Medulla oblongata (tissue), 1 donor: ENCODE measurements at regions not wholly inside any gene's neighbourhood (a gene's known extent, or its start where the extent isn't known, plus 50 kb on each side); places are given as distances from the start of the nearest gene placed in this dataset.

Experiments
- DNase-seq: peaks from one replicate; pipeline ENCODE4 v3.0.0-alpha.2; 2015; ENCODE audit errors: extremely low spot score

DNA sequence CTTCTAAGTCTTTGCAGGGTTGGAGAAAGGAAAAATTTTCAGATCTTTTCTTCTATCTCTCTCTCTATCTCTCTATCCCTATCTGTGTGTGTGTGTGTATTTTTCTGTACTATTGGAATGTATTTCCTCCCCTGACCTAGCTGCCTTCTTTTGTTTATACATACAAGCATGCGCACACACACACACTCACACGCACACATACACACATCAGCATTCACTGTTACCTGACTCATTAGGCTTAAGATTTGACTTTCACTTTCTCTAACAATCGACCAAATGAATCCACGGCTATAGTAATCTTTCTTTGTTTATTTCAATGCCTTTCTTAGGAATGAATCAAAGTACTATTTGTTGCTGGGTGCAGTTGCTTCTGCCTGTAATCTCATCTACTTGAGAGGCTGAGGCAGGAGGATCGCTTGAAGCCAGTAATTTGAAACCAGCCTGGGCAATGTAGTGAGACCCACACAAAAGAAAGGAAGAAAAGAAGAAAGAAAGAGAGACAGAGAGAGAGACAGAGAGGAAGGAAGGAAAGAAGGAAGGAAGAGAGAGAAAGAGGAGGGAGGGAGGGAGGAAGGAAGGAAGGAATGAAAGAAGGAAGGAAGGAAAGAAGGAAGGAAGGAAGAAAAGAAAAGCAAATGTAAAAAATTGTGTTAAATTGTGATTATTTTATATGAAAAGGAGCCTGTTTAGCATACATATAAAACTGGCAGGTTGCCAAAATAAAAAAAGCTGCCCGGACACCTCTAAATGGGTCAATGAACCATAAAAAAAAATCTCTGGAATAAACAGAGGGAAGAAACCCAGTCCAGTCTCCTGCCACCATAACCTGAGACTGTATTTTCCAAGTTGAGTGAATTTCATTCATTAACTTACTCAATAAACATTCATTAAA is 206.8 kb downstream of the ZNF326 start:
- no peak for DNase-seq

DNA sequence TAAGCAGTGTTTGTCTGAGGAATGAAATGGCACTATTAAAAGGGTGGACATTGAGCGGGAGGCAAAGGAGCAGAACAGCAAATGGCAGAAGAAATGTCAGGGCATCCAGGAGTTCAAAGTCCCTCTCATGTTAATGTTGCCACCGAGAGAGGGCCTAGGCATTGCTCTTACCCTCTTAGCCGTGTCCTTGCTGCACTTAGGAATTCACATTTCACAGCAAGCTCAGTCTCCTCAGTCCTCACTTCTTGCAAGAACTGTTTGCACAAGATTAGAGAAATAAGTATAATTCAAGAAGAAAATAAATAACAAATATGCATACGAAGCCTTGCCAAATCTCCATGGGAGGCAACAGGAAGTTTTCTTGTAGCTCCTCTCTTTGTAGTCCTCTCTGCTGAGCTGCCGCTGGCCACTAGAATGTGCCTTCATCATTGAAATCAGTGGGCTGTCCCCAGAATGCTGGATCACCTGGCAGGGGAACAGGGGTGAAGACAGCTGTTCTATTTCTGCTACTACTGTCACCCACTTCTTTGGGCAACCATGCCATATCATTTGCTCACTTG is 205.8 kb downstream of the ZNF326 start:
- DNase-seq, result no peak

DNA sequence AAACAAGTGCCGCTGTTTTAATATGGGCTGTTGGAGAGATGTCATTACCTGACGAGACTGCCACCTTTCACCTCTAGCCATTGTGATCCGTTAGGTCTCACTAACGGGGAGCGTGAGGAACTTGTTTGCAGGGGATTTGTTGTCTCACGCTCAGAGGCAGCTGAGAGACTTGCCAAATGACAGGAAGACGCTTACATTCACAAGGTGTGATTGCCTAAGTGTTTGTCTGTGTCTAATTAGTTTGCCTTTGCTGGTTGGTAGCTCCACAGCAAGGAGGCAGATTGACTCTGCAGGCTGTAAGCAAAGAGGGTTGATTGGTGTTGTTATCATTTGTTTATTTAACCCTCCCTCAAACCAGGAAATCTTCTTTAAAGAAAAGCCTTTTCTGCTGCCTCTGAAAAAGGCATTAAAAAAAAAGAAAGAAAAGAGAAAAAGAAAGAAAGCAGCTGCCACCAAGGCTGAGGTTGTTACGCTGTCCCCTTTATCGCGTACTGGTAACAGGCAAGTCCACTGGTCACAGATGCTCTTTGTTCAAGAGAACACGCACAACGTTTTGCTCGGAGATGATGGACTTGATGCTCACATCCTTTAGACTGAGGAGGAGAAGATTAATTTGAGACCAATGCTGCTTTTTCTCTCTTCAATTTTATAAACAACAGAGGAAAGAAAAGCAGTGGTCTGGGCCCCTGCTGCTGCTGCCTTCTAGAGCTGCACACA is 203.9 kb downstream of the ZNF326 start:
- peak; percentile 3 for DNase-seq

GRCh38 chr1:90193116-90193515 is 198.2 kb downstream of the ZNF326 start:
- no peak for DNase-seq

- DNase-seq, result no peak
Measured at GRCh38 chr1:90192408-90192807, 197.5 kb downstream of the ZNF326 start.

GRCh38 chr1:90190523-90190922 is 195.6 kb downstream of the ZNF326 start:
- no peak for DNase-seq

DNA sequence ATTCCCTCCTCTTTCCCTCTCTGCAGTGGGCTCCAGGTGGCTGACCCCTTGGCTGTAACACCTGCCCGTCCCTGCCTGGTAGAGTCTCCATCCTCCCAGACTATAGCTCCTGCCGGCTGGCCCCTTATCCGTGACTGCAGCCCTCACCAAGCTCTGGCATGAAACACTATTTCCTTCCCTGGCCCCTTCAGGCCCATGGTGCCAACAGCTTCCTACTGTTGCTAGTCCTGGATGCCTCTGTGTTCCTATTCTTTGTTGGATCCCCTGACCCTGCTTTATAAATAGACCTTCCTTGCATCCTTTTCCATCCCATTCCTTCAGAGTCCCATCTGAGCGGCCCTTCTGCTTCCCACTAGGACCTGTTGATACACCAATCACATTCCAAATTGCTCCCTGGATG is 195.0 kb downstream of the ZNF326 start:
- no peak for DNase-seq

DNA sequence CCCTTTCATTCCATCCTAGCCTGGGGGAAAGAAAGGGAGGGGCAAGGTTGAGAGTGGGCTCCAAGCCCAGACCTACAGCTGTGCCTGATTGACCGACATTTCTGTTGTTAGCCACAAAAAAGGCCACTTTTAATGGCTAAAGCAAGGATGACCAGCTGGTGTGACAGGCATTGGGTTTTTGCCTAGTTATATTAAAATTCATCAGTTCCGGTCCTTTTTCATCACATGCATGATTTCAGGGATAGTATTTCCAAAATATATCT is 192.3 kb downstream of the ZNF326 start:
- no peak for DNase-seq

DNA sequence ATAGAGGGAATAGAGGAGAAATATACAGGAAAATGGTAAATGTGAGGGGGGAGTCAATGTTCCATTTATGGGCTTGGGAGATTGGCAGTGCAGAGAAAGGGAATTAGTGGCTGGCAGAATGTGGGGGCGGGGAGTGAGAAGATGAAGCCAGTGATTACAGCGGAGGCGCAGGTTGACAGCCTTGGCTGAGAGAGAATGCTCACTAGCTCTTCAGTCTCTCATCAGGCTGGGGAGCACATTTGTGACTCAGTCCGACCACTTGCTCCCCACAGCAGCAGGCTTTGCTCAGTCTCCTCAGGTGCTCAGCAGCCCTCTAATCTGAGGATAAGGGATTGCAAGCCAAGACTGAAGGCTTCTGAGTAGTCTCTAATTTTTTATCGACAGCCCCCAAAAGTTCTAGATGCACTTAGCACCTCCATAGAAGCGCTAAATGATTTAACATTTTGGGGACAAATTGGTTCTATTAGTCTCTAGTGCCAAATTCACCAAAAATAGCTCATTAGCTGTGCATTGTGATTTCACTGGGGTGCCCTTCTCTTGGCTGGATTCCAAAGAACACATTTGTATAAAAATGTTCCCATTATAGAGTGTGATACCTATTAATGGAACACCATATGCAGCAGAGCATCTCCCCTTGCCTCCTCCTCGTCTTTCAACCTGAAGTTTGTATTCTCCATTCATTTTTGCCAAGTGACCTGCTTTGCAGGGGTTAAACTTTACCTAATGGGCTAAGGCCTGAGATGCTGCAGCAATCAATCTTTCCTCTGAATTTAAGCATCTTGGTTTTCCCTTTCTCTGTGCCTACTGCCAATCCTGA is 191.8 kb downstream of the ZNF326 start:
- DNase-seq, result no peak

DNA sequence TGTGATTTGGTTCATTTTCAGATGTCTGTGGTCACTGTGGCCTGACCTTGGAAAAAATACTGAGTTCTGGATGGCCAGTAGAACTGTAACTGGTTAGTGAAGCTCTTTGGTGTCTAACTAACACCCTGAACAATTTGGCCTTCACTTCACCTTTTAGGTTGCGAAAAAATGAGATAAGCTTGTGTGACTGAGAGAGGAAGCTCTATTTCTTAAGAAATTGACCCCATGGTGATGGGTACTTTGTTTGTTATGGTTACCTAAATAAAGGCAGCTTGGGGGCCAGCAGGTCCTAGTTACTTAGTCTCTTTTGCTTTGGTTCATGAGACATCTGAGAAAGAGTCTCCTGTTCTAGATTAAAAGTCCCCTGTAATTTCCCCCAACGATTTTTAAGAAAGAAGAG is 181.6 kb downstream of the ZNF326 start:
- no peak for DNase-seq

DNA sequence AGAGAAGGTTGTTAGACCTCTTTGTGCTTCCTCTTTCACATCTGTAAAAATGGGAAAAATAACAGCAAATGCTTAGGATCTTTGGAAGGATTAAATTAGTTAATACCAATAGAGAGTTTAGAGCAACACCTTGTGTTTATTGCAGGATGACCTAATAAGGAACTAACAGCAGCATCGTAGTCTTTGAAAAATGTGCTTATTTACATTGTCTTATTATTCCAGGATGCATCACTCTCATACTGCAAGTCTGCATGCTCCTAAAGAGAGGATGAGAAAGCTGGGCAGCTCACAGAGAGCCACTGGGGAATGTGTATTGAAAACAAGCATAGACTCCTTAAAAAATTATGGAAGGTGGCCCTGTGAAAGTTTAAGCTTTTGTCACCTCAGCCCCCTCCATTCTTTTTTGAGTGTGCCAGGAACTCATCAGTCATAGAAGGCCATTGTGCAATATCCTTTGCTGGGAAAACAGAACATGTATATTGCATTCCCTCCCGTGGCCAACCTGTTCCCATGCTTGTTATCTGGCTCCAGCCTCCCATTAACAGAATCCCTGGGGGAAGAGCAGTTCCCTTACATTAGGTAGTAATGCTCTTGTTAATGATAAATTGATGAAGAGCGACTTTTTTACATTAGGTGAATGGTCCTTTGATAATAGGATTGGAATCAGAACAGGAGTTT is 180.7 kb downstream of the ZNF326 start:
- DNase-seq, result no peak

DNA sequence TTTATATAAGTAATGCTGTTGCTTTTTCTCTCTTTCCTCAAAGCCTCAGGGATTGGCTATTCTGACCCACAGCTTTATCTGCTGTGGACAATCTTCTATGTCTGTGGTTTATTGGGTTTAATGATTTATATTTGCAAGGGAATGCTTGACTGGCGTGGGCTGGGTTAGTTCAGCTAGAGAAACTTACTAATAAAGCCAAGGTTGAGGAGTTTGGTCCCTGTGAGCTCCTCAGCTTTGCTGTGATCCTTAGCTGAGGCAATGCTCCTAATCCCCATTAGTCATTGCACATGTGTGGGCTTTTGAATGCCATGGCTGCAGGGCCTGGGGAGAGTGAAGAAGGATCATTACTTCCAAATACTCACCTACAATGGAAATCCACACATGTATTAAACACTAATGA is 179.3 kb downstream of the ZNF326 start:
- DNase-seq, result no peak

- DNase-seq, result no peak
Measured at GRCh38 chr1:90162216-90162615, 167.3 kb downstream of the ZNF326 start.

DNA sequence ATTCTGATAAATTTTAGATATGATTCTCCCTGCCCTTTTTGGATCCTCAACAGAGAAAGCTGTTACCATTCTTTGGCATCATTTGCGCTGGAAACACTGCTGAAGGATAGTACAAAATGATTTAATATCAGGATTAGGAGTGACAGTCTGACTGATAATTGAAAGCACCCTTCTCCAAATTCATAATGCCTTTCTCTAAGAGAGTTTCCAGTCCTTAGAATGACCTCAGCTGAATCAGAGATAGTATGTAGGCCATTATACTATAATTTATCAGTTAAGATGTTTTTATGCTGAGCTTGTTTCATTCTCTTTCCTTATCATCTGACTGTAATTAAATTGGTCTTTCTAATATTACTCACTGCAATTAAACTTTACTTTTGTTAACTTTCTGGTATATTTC is 166.7 kb downstream of the ZNF326 start:
- DNase-seq, result no peak

DNA sequence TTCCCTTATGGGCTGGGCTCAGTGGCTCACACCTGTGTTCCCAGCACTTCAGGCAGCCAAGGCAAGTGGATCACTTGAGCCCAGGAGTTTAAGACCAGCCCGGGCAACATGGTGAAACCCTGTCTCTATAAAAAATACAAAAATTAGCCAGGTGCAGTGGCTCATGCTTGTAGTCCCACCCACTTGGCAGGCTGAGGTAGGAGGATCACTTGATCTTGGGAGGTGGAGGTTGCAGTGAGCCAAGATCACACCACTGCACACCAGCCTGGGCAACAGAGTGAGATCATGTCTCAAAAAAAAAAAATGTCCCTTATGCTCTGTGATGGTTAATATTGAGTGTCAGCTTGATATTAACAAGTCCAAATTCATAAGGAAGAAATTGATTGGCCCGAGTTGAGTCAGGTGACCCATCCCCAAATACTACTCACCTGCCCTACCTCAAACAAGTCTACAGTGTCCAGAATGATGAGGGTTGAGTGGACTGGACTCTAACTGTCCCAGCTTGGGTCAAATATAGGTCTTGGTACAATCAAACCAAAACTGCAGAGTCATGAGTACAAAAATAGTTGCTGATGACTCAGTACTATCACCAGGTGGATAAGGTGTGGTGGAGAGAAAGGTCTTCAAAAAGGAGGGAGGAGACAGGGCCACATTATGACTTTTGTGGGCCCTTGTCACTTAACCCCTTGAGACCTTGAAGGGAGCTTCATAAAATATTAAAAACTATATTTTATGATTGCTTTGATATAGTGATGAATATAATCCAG is 161.0 kb downstream of the ZNF326 start:
- DNase-seq, result no peak

GRCh38 chr1:90154711-90155110 is 159.8 kb downstream of the ZNF326 start:
- DNase-seq, result no peak

DNA sequence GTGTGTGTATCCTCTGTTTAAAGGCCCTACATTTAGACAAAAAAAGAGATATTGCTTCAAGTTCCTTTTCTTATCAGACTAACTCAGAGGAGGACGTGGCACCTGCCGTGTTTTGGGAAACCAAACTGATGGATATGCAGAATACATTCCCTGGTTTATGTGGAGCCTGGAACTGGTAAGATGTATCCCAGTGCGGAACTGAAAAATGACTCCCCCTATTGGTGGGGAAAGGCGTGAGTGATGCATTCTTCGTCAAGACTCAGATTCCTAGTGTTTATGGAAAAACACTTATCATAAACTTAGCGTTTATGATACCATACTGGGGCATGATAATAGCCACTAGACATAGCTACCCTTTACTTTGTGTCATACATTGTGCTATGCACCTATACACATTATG is 154.2 kb downstream of the ZNF326 start:
- no peak for DNase-seq

DNA sequence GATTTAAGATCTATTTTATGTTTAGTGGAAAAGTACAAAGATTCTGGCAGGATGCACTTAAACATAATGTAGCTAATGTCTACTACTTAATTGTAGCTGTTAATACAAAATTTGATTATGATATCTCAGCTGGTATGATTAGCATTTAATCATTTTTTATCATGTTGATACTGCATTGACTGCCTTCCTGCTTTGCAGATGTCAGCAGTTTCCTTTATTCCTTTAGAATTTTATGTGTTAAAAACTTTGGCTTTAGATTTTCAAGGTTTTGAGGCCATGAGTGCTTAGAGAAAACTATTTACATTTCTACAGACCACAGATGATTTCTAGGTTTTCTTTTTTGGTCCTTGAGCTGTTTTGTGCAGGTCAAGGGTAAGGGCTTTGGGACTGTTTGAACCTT is 152.2 kb downstream of the ZNF326 start:
- no peak for DNase-seq

DNA sequence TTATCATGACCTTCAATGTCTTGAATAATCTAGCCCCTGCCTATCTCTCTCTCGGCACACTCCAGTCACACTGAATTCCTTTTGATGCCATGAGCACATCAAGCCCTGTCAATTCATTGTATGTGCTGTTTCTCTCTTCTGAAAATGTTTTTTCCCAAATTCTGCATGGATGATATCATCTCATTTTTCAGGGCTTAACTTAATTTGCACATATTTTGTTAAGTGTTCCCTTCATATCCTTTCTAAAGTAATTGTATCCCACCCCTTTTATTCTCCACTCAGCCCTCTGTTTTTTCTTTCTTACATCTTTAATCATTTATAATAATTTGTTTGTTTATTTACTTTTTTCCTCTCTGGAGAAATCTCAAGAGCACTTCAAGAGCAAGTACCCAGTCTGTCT is 149.9 kb downstream of the ZNF326 start:
- DNase-seq, result no peak

- DNase-seq, result no peak
Measured at GRCh38 chr1:90143591-90143990, 148.7 kb downstream of the ZNF326 start.

DNA sequence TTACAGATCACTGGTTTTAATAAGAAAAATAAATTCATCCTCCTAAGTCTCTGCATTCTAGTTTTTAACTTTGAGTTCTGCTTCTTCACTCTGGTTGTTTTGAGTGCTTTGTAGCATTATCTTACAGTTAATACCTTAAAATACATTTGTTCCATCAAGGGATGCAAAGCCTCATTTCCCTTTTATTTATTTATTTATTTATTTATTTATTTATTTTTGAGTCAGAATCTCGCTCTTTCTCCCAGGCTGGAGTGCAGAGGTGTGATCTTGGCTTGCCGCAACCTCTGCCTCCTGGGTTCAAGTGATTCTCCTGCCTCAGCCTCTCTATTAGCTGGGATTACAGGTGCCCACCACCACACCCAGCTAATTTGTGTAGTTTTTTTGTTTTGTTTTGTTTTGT is 147.8 kb downstream of the ZNF326 start:
- no peak for DNase-seq
